Activated CD4-positive, alpha-beta memory T cell treated with anti-CD3 and anti-CD28 coated beads for 36 hours (primary cell): ENCODE measurements at regions not wholly inside any gene's neighbourhood (a gene's known extent, or its start where the extent isn't known, plus 50 kb on each side); places are given as distances from the start of the nearest gene placed in this dataset.

Source experiments
- CTCF ChIA-PET: fragments of 350-600 bp; sonication (Branson Sonifier 250); formaldehyde crosslinking; loops from one replicate; lab custom pipeline; 2021; ENCODE audit warnings: antibody characterized with exemption, inconsistent platforms; lab: Charles Lee
- POLR2A ChIA-PET: fragments of 350-600 bp; sonication (Branson Sonifier 250); formaldehyde crosslinking; loops from one replicate; lab custom pipeline; 2021; ENCODE audit warnings: antibody characterized with exemption; lab: Charles Lee
- DNase-seq: peaks from one replicate; pipeline ENCODE4 v3.0.0-alpha.2; 2020
- H3K27ac Mint-ChIP-seq: one replicate; pipeline ENCODE4 v1.8.0; 2021; ENCODE audit warnings: mixed read lengths
- H3K27me3 Mint-ChIP-seq: one replicate; pipeline ENCODE4 v1.8.0; 2021; ENCODE audit warnings: mixed read lengths
- H3K36me3 Mint-ChIP-seq: one replicate; pipeline ENCODE4 v1.8.0; 2021; ENCODE audit warnings: mixed read lengths
- H3K4me1 Mint-ChIP-seq: one replicate; pipeline ENCODE4 v1.8.0; 2021; ENCODE audit warnings: low read depth, mixed read lengths
- H3K4me3 Mint-ChIP-seq: one replicate; pipeline ENCODE4 v1.8.0; 2021; ENCODE audit warnings: mild to moderate bottlenecking, mixed read lengths
- H3K9me3 Mint-ChIP-seq: one replicate; pipeline ENCODE4 v1.8.0; 2021; ENCODE audit warnings: mixed read lengths
- intact Hi-C: fragments of 100-400 bp; cut with micrococcal nuclease; formaldehyde crosslinking; loops from one replicate; pipeline ENCODE4 v1.15.1; 2023

GRCh38 chr2:118176601-118177000 lies 88.3 kb downstream of the INSIG2 start:
- POLR2A ChIA-PET, result interaction anchor here (0.9 to 1.0 kb wide), 2 partner anchors 10 to 87 kb away, joined by 3 to 6 read pairs; no protein-coding TSS in a partner anchor

GRCh38 chr2:118171546-118171945 lies 83.3 kb downstream of the INSIG2 start:
- POLR2A ChIA-PET, result no interaction called here
- intact Hi-C loops, result no loop called here

More at GRCh38 chr2:118176601-118177000, 88.3 kb downstream of the INSIG2 start:
- Mint-ChIP-seq H3K27ac (peak overlapping the region; percentile 78), H3K27me3 (peaks cover 4% of the 10 kb centered on the region), H3K9me3 (no peaks in the 10 kb centered on the region), H3K4me3 (no peak overlapping the region), H3K36me3 (no peaks in the 10 kb centered on the region), H3K4me1 (peaks cover 19% of the 10 kb centered on the region)
- CTCF ChIA-PET, result interaction anchor here (0.6 to 0.8 kb wide), 2 partner anchors 46 to 94 kb away, joined by 3 read pairs; no protein-coding TSS in a partner anchor
- intact Hi-C loops, result loop anchor here (2.0 kb wide), 2 partner anchors 46 to 88 kb away; partner anchors contain the start of gene INSIG2
- DNase-seq, result peak; percentile 21

GRCh38 chr2:118169359-118170005 lies 81.2 kb downstream of the INSIG2 start:
- intact Hi-C loops, result no loop called here
- no peaks in the 10 kb centered on the region for H3K4me1 Mint-ChIP-seq
- POLR2A ChIA-PET, result no interaction called here
- no peaks in the 10 kb centered on the region for H3K9me3 Mint-ChIP-seq
- no peak overlapping the region for H3K4me3 Mint-ChIP-seq
- H3K36me3 Mint-ChIP-seq, result no peaks in the 10 kb centered on the region
- no peak overlapping the region for H3K27ac Mint-ChIP-seq
- CTCF ChIA-PET, result interaction anchor here (0.8 kb wide), 1 partner anchor 167 kb away, joined by 3 read pairs; no protein-coding TSS in a partner anchor
- DNase-seq, result peak; percentile 49
- no peaks in the 10 kb centered on the region for H3K27me3 Mint-ChIP-seq

More at GRCh38 chr2:118171546-118171945, 83.3 kb downstream of the INSIG2 start:
- Mint-ChIP-seq H3K36me3 (no peaks in the 10 kb centered on the region), H3K27ac (no peak overlapping the region), H3K4me1 (peaks cover 3% of the 10 kb centered on the region), H3K27me3 (peaks cover 4% of the 10 kb centered on the region), H3K9me3 (no peaks in the 10 kb centered on the region), H3K4me3 (no peak overlapping the region)
- DNase-seq, result no peak
- CTCF ChIA-PET, result interaction anchor here (1.0 kb wide), 1 partner anchor 31 kb away, joined by 3 read pairs; no protein-coding TSS in a partner anchor

GRCh38 chr2:118168615-118169014 lies 80.3 kb downstream of the INSIG2 start:
- ChIA-PET POLR2A (no interaction called here), CTCF (interaction anchor here (0.8 kb wide), 1 partner anchor 166 kb away, joined by 3 read pairs; no protein-coding TSS in a partner anchor)
- no peak for DNase-seq
- Mint-ChIP-seq H3K4me3 (no peak overlapping the region), H3K36me3 (no peaks in the 10 kb centered on the region), H3K27me3 (no peaks in the 10 kb centered on the region), H3K9me3 (no peaks in the 10 kb centered on the region), H3K4me1 (no peaks in the 10 kb centered on the region), H3K27ac (no peak overlapping the region)
- intact Hi-C loops, result no loop called here

GRCh38 chr2:118167026-118167425 lies 78.8 kb downstream of the INSIG2 start:
- H3K27ac Mint-ChIP-seq, result no peak overlapping the region
- no peak overlapping the region for H3K4me3 Mint-ChIP-seq
- no peaks in the 10 kb centered on the region for H3K9me3 Mint-ChIP-seq
- no peaks in the 10 kb centered on the region for H3K36me3 Mint-ChIP-seq
- DNase-seq, result no peak
- intact Hi-C loops, result no loop called here
- peaks cover 2% of the 10 kb centered on the region for H3K27me3 Mint-ChIP-seq
- ChIA-PET CTCF (interaction anchor here (0.8 to 1.7 kb wide), 2 partner anchors 36 to 134 kb away, joined by 3 read pairs; no protein-coding TSS in a partner anchor), POLR2A (no interaction called here)
- no peaks in the 10 kb centered on the region for H3K4me1 Mint-ChIP-seq

GRCh38 chr2:118166242-118166641 lies 78.0 kb downstream of the INSIG2 start:
- intact Hi-C loops, result no loop called here
- no peaks in the 10 kb centered on the region for H3K36me3 Mint-ChIP-seq
- no peak overlapping the region for H3K4me3 Mint-ChIP-seq
- ChIA-PET POLR2A (no interaction called here), CTCF (interaction anchor here (0.8 to 1.7 kb wide), 2 partner anchors 37 to 133 kb away, joined by 3 read pairs; no protein-coding TSS in a partner anchor)
- peaks cover 5% of the 10 kb centered on the region for H3K27me3 Mint-ChIP-seq
- DNase-seq, result no peak
- no peaks in the 10 kb centered on the region for H3K9me3 Mint-ChIP-seq
- H3K4me1 Mint-ChIP-seq, result no peaks in the 10 kb centered on the region
- H3K27ac Mint-ChIP-seq, result no peak overlapping the region

GRCh38 chr2:118165595-118165994 lies 77.3 kb downstream of the INSIG2 start:
- ChIA-PET CTCF (interaction anchor here (1.7 kb wide), 1 partner anchor 133 kb away, joined by 3 read pairs; no protein-coding TSS in a partner anchor), POLR2A (no interaction called here)
- intact Hi-C loops, result no loop called here
- H3K27ac Mint-ChIP-seq, result no peak overlapping the region
- no peak overlapping the region for H3K4me3 Mint-ChIP-seq
- no peaks in the 10 kb centered on the region for H3K9me3 Mint-ChIP-seq
- no peaks in the 10 kb centered on the region for H3K36me3 Mint-ChIP-seq
- peaks cover 9% of the 10 kb centered on the region for H3K27me3 Mint-ChIP-seq
- no peak for DNase-seq
- no peaks in the 10 kb centered on the region for H3K4me1 Mint-ChIP-seq
